ENCODE measurements at regions not wholly inside any gene's neighbourhood (a gene's known extent, or its start where the extent isn't known, plus 50 kb on each side); places are given as distances from the start of the nearest gene placed in this dataset.

- Mint-ChIP-seq H3K9me3 (no peaks in the 10 kb centered on the region), H3K27me3 (no peaks in the 10 kb centered on the region), H3K36me3 (no peaks in the 10 kb centered on the region), H3K27ac (no peak overlapping the region), H3K4me3 (no peak overlapping the region), H3K4me1 (no peaks in the 10 kb centered on the region)
- ATAC-seq (ENCODE audit: low read depth) (no peak), DNase-seq (no peak)
- POLR2A ChIA-PET = no interaction called here
Measured at GRCh38 chr9:81474125-81474524, 215.2 kb downstream of the TLE1 start.

DNA sequence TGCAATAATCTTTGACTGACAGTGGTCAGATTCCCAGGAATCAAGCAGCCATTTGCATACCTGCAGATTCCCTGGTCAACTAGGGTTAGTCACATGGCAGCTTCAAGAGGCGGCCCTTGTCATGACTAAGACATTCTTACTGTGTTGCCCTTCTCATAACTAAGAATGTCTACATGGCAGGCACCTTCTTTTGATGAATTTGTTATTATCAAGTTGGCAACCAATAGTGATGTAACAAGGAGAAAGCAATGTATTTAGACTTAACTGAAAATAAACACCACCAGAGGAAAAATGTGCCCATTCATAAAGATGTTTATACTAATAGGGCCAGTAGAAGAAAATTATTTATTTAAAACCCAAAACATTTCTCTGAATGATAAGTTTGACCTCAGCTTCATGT is 215.6 kb downstream of the TLE1 start:
- H3K4me3 Mint-ChIP-seq = no peak overlapping the region
- no peaks in the 10 kb centered on the region for H3K9me3 Mint-ChIP-seq
- H3K4me1 Mint-ChIP-seq = no peaks in the 10 kb centered on the region
- no peaks in the 10 kb centered on the region for H3K36me3 Mint-ChIP-seq
- POLR2A ChIA-PET = no interaction called here
- DNase-seq (no peak), ATAC-seq (ENCODE audit: low read depth) (no peak)
- no peak overlapping the region for H3K27ac Mint-ChIP-seq
- no peaks in the 10 kb centered on the region for H3K27me3 Mint-ChIP-seq

GRCh38 chr9:81473206-81473605 is 216.1 kb downstream of the TLE1 start:
- no peaks in the 10 kb centered on the region for H3K36me3 Mint-ChIP-seq
- POLR2A ChIA-PET = no interaction called here
- no peak for DNase-seq
- ATAC-seq (ENCODE audit: low read depth) = no peak
- H3K4me3 Mint-ChIP-seq = no peak overlapping the region
- H3K27me3 Mint-ChIP-seq = no peaks in the 10 kb centered on the region
- no peaks in the 10 kb centered on the region for H3K9me3 Mint-ChIP-seq
- no peak overlapping the region for H3K27ac Mint-ChIP-seq
- H3K4me1 Mint-ChIP-seq = no peaks in the 10 kb centered on the region

GRCh38 chr9:81472701-81473100 is 216.6 kb downstream of the TLE1 start:
- POLR2A ChIA-PET = no interaction called here
- Mint-ChIP-seq H3K27ac (no peak overlapping the region), H3K4me1 (no peaks in the 10 kb centered on the region), H3K9me3 (no peaks in the 10 kb centered on the region), H3K4me3 (no peak overlapping the region), H3K36me3 (no peaks in the 10 kb centered on the region), H3K27me3 (no peaks in the 10 kb centered on the region)
- DNase-seq = no peak
- ATAC-seq (ENCODE audit: low read depth) = no peak

DNA sequence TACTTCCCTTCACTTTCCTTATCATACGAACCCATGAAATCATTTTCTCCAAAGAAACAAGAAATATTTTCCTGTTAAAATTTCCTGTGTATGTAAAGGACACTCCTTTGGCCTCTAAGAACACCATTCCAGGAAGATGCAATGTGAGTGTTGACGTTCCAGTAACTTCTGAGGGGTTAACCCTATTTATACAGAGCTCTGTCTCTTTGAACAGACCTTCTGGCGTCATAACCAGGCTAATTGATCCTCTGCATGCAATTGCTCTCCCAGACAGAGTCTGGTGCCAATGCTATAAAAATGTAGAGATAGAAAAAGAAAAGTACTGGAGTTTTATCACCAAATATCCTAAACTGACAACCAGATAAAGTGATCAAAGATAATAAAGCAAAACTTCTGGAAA is 218.5 kb downstream of the TLE1 start:
- H3K27me3 Mint-ChIP-seq = no peaks in the 10 kb centered on the region
- ATAC-seq (ENCODE audit: low read depth) (no peak), DNase-seq (no peak)
- H3K27ac Mint-ChIP-seq = no peak overlapping the region
- POLR2A ChIA-PET = no interaction called here
- no peak overlapping the region for H3K4me3 Mint-ChIP-seq
- H3K9me3 Mint-ChIP-seq = no peaks in the 10 kb centered on the region
- H3K4me1 Mint-ChIP-seq = no peaks in the 10 kb centered on the region
- no peaks in the 10 kb centered on the region for H3K36me3 Mint-ChIP-seq

- Mint-ChIP-seq H3K27ac (no peak overlapping the region), H3K27me3 (no peaks in the 10 kb centered on the region), H3K4me1 (no peaks in the 10 kb centered on the region), H3K9me3 (no peaks in the 10 kb centered on the region), H3K36me3 (no peaks in the 10 kb centered on the region), H3K4me3 (no peak overlapping the region)
- POLR2A ChIA-PET = no interaction called here
- DNase-seq (no peak), ATAC-seq (ENCODE audit: low read depth) (no peak)
Measured at GRCh38 chr9:81468084-81468595, 221.2 kb downstream of the TLE1 start.

GRCh38 chr9:81466981-81467380 is 222.4 kb downstream of the TLE1 start:
- Mint-ChIP-seq H3K36me3 (no peaks in the 10 kb centered on the region), H3K27ac (no peak overlapping the region), H3K4me1 (no peaks in the 10 kb centered on the region), H3K4me3 (no peak overlapping the region), H3K27me3 (no peaks in the 10 kb centered on the region), H3K9me3 (no peaks in the 10 kb centered on the region)
- ATAC-seq (ENCODE audit: low read depth) (no peak), DNase-seq (no peak)
- POLR2A ChIA-PET = no interaction called here

DNA sequence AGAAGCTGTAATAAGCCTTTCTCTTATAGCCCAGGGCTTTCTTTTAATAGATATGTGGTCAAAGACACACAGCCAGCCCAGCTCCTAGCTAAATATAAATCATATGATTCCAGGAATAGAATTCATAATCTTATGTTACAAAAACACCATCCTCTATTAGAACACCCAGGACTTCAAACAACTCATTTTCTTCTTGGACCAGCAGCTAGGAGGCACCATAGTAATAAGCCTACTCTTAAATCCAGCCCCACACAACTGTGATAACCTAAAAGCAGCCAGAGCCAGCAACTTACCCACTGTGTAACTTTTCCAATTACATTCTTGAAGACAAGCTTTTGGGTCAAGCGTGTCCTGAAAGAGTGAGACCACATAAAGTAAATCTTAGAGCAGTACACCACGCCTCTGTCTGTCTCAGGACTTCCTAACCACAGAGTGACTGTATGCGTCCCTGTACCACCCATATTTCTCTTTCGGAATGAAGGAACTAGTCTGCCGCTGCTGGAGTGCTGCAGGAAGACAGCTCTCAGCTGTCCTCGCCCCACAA is 223.8 kb downstream of the TLE1 start:
- H3K4me1 Mint-ChIP-seq = no peaks in the 10 kb centered on the region
- H3K4me3 Mint-ChIP-seq = no peak overlapping the region
- H3K9me3 Mint-ChIP-seq = no peaks in the 10 kb centered on the region
- no peak for ATAC-seq (ENCODE audit: low read depth)
- H3K36me3 Mint-ChIP-seq = no peaks in the 10 kb centered on the region
- no peak overlapping the region for H3K27ac Mint-ChIP-seq
- no peaks in the 10 kb centered on the region for H3K27me3 Mint-ChIP-seq
- DNase-seq = no peak
- POLR2A ChIA-PET = no interaction called here

- H3K9me3 Mint-ChIP-seq = peaks cover 1% of the 10 kb centered on the region
- no peaks in the 10 kb centered on the region for H3K4me1 Mint-ChIP-seq
- no peaks in the 10 kb centered on the region for H3K36me3 Mint-ChIP-seq
- no peak overlapping the region for H3K27ac Mint-ChIP-seq
- DNase-seq (no peak), ATAC-seq (ENCODE audit: low read depth) (no peak)
- no peak overlapping the region for H3K4me3 Mint-ChIP-seq
- POLR2A ChIA-PET = no interaction called here
- no peaks in the 10 kb centered on the region for H3K27me3 Mint-ChIP-seq
Measured at GRCh38 chr9:81462801-81463200, 226.5 kb downstream of the TLE1 start.

- no peaks in the 10 kb centered on the region for H3K4me1 Mint-ChIP-seq
- no peak overlapping the region for H3K27ac Mint-ChIP-seq
- no peaks in the 10 kb centered on the region for H3K27me3 Mint-ChIP-seq
- POLR2A ChIA-PET = no interaction called here
- no peak for ATAC-seq (ENCODE audit: low read depth)
- no peak overlapping the region for H3K4me3 Mint-ChIP-seq
- H3K9me3 Mint-ChIP-seq = peaks cover 1% of the 10 kb centered on the region
- H3K36me3 Mint-ChIP-seq = no peaks in the 10 kb centered on the region
- DNase-seq = no peak
Measured at GRCh38 chr9:81461196-81461595, 228.2 kb downstream of the TLE1 start.

GRCh38 chr9:81460693-81461092 is 228.7 kb downstream of the TLE1 start:
- ATAC-seq (ENCODE audit: low read depth) (no peak), DNase-seq (no peak)
- POLR2A ChIA-PET = no interaction called here
- Mint-ChIP-seq H3K4me1 (no peaks in the 10 kb centered on the region), H3K9me3 (peaks cover 1% of the 10 kb centered on the region), H3K27me3 (no peaks in the 10 kb centered on the region), H3K27ac (no peak overlapping the region), H3K4me3 (no peak overlapping the region), H3K36me3 (no peaks in the 10 kb centered on the region)

DNA sequence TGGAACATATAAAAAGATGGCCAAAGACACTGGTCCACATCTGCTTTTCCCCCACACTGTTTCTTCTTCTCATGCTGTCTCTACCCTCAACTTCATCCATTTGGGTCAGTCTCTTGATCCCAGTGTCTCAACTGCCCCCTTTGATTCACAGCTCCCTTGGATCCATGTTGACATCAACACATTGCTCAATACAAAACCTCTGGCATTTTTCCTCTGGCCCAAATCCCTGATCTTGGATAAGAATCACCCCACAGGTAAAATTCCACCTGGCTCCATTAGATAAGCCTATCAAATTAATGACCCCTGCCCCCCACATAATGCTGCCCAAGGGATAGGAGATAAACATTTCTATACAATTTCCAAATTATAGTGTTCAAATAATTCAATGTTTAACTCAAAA is 229.8 kb downstream of the TLE1 start:
- Mint-ChIP-seq H3K9me3 (peaks cover 1% of the 10 kb centered on the region), H3K27ac (no peak overlapping the region), H3K27me3 (no peaks in the 10 kb centered on the region), H3K36me3 (no peaks in the 10 kb centered on the region), H3K4me1 (no peaks in the 10 kb centered on the region), H3K4me3 (no peak overlapping the region)
- ATAC-seq (ENCODE audit: low read depth) (no peak), DNase-seq (no peak)
- POLR2A ChIA-PET = no interaction called here

GRCh38 chr9:81456431-81457006 is 232.8 kb downstream of the TLE1 start:
- no peak overlapping the region for H3K4me3 Mint-ChIP-seq
- no peaks in the 10 kb centered on the region for H3K27me3 Mint-ChIP-seq
- H3K4me1 Mint-ChIP-seq = no peaks in the 10 kb centered on the region
- H3K27ac Mint-ChIP-seq = no peak overlapping the region
- POLR2A ChIA-PET = no interaction called here
- DNase-seq = no peak
- no peak for ATAC-seq (ENCODE audit: low read depth)
- H3K36me3 Mint-ChIP-seq = no peaks in the 10 kb centered on the region
- peaks cover 2% of the 10 kb centered on the region for H3K9me3 Mint-ChIP-seq

DNA sequence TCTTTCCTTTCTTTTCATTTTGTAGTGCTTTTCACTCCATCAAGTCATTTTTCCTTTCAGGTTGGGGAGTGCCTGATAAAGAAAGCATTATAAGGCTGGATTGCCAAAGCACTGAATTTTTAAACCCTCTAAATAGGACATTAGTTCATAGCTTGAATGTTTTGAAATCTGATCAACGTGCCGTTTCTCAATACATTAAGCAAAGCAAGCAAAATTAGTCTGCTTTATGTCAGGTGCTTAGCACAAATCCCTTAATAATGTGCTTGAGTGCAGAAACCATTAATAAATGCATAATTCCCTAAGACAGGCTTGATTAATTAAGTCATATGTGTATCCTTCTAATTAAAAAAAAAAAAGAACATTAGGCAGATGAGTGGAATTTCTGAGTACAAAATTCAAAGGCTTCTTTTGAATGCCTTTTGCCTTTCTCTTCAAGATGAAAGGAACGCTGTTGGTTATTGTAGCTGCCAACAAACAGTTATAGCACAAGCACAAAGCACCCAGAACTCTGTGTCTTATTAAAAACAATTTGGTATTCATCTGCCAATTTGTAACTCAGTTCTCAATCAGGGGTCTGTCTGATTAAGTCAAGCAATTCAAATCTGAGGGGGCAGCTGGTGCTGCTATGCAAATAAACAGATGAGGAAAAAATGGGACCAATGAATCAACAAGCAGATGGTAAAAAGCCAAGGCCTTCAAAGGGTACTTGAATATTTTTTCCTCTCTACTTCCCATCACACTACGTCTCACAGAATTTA is 233.7 kb downstream of the TLE1 start:
- Mint-ChIP-seq H3K4me3 (no peak overlapping the region), H3K27me3 (no peaks in the 10 kb centered on the region), H3K36me3 (no peaks in the 10 kb centered on the region), H3K9me3 (peaks cover 2% of the 10 kb centered on the region), H3K4me1 (no peaks in the 10 kb centered on the region), H3K27ac (no peak overlapping the region)
- POLR2A ChIA-PET = no interaction called here
- no peak for ATAC-seq (ENCODE audit: low read depth)
- no peak for DNase-seq

Data from activated naive CD8-positive, alpha-beta T cell treated with anti-CD3 and anti-CD28 coated beads, Interleukin-2, amount 10 ng/mL, durations not matched to agents 7 days and 5 days (primary cell).